COLO829 (cell line): ENCODE measurements at regions not wholly inside any gene's neighbourhood (a gene's known extent, or its start where the extent isn't known, plus 50 kb on each side); places are given as distances from the start of the nearest gene placed in this dataset.
"Not testable (repeated sequence)": the region's sequence is repeated elsewhere in the genome, so short reads cannot be mapped to it uniquely, and the experiment has no call there.

Source experiments
- DNase-seq: peaks from one replicate; pipeline ENCODE4 v3.0.0; 2012; ENCODE audit warnings: low spot score

- DNase-seq, result no peak
These were observed 102.4 kb upstream of the VWC2 start for GRCh38 chr7:49670991-49671390.

- DNase-seq, result no peak
These were observed 80.9 kb upstream of the VWC2 start for GRCh38 chr7:49692516-49692915.

- DNase-seq, result no peak
These were observed 77.5 kb upstream of the VWC2 start for GRCh38 chr7:49695971-49696370.

GRCh38 chr7:49700841-49701240 lies 72.6 kb upstream of the VWC2 start:
- DNase-seq, result no peak

GRCh38 chr7:49702099-49702498 lies 71.3 kb upstream of the VWC2 start:
- no peak for DNase-seq

GRCh38 chr7:49703337-49703736 lies 70.1 kb upstream of the VWC2 start:
- no peak for DNase-seq

- DNase-seq, result no peak
These were observed 69.6 kb upstream of the VWC2 start for GRCh38 chr7:49703881-49704280.

GRCh38 chr7:49706106-49706505 lies 67.3 kb upstream of the VWC2 start:
- no peak for DNase-seq

- DNase-seq, result no peak
These were observed 65.5 kb upstream of the VWC2 start for GRCh38 chr7:49707891-49708290.

- DNase-seq, result no peak
These were observed 64.8 kb upstream of the VWC2 start for GRCh38 chr7:49708590-49708989.

- DNase-seq, result not testable (repeated sequence)
These were observed 62.2 kb upstream of the VWC2 start for GRCh38 chr7:49711072-49711723.

- DNase-seq, result no peak
These were observed 59.3 kb upstream of the VWC2 start for GRCh38 chr7:49714182-49714581.

- DNase-seq, result no peak
These were observed 58.0 kb upstream of the VWC2 start for GRCh38 chr7:49715486-49715885.

- DNase-seq, result no peak
These were observed 55.9 kb upstream of the VWC2 start for GRCh38 chr7:49717547-49717946.

- no peak for DNase-seq
These were observed 54.7 kb upstream of the VWC2 start for GRCh38 chr7:49718760-49719159.

- DNase-seq, result no peak
These were observed 52.0 kb upstream of the VWC2 start for GRCh38 chr7:49721441-49721840.
